Esophagus squamous epithelium (tissue), 5 donors: ENCODE measurements at regions not wholly inside any gene's neighbourhood (a gene's known extent, or its start where the extent isn't known, plus 50 kb on each side); places are given as distances from the start of the nearest gene placed in this dataset.
A peak's percentile ranks its signal among the peaks of the same experiment; 100 is the strongest.

Experiments
- DNase-seq: peaks from one replicate; lab custom pipeline; 2025; lab: John Stamatoyannopoulos, UW
- H3K27ac ChIP-seq, 4 donors: fragments of 200-600 bp; sonication (generic); one replicate each; pipeline ENCODE4 v1.5.1; 2016 to 2019; ENCODE audit warnings: mild to moderate bottlenecking in 1 of 4
- H3K27me3 ChIP-seq, 4 donors: fragments of 200-600 bp; sonication (generic); 1 replicate in 3 of 4; 2 replicates in 1 of 4; pipeline versions ENCODE4 v1.5.1 to v1.6.0; 2017 to 2021; ENCODE audit warnings: antibody characterized with exemption in 1 of 4
- H3K36me3 ChIP-seq, 3 donors: fragments of 200-600 bp; sonication (generic); one replicate each; pipeline ENCODE4 v1.5.1; 2016 to 2019
- H3K4me1 ChIP-seq, 3 donors: fragments of 200-600 bp; sonication (generic); one replicate each; pipeline ENCODE4 v1.5.1; 2017 to 2019
- H3K4me3 ChIP-seq, 4 donors: fragments of 200-600 bp; sonication (generic); 1 replicate in 3 of 4; 2 replicates in 1 of 4; pipeline ENCODE4 v1.5.1; 2016 to 2019; ENCODE audit warnings: mild to moderate bottlenecking in 2 of 4, moderate library complexity in 1 of 4
- H3K9me3 ChIP-seq, 3 donors: fragments of 200-600 bp; sonication (generic); one replicate each; pipeline ENCODE4 v1.5.1; 2016 to 2019
- CTCF ChIP-seq, 6 experiments: fragments of 450-650 bp in 4 of 6; fragments of 200-600 bp in 2 of 6; sonication (generic) in 2 of 6; IDR thresholded peaks; one replicate each; pipeline ENCODE4 v1.5.1; 2016 to 2019; ENCODE audit warnings: antibody characterized with exemption in 6 of 6, mild to moderate bottlenecking in 4 of 6, moderate library complexity in 4 of 6
- POLR2A ChIP-seq, 4 donors: fragments of 450-650 bp; IDR thresholded peaks; one replicate each; pipeline ENCODE4 v1.6.1; 2017; ENCODE audit warnings: antibody characterized with exemption in 4 of 4, mild to moderate bottlenecking in 4 of 4, moderate library complexity in 3 of 4
- WGBS, 2 donors: methylation state at CpG; one replicate each; pipeline ENCODE4 v1.1.5; 2018; 5-methylcytosine and 5-hydroxymethylcytosine counted together
- intact Hi-C: fragments of 100-400 bp; cut with DNase I; formaldehyde crosslinking; loops from one replicate; pipeline ENCODE4 v1.15.0; 2022
- donor health status: DM: yes; HTN: yes; CAD: no.

- no peak overlapping the region for H3K4me3 ChIP-seq
- no peak for TF ChIP-seq POLR2A (IDR thresholded peaks at IDR 0.05)
- TF ChIP-seq CTCF (IDR thresholded peaks at IDR 0.05) = no peak
- 90 to 100% methylated on average over 5 of the region's 5 CpGs for WGBS, 2 donors
- no peaks in the 10 kb centered on the region for H3K27me3 ChIP-seq
- H3K36me3 ChIP-seq = no peaks in the 10 kb centered on the region
- H3K9me3 ChIP-seq = peaks cover 0 to 11% (median 10%) of the 10 kb centered on the region in 3 donors
- peaks cover 0 to 23% (median 12%) of the 10 kb centered on the region in 3 donors for H3K4me1 ChIP-seq
- H3K27ac ChIP-seq = no peak overlapping the region
- intact Hi-C loops = no loop called here
- no peak for DNase-seq
Observed at GRCh38 chr2:62287282-62287681, 91.4 kb downstream of the B3GNT2 start.

DNA sequence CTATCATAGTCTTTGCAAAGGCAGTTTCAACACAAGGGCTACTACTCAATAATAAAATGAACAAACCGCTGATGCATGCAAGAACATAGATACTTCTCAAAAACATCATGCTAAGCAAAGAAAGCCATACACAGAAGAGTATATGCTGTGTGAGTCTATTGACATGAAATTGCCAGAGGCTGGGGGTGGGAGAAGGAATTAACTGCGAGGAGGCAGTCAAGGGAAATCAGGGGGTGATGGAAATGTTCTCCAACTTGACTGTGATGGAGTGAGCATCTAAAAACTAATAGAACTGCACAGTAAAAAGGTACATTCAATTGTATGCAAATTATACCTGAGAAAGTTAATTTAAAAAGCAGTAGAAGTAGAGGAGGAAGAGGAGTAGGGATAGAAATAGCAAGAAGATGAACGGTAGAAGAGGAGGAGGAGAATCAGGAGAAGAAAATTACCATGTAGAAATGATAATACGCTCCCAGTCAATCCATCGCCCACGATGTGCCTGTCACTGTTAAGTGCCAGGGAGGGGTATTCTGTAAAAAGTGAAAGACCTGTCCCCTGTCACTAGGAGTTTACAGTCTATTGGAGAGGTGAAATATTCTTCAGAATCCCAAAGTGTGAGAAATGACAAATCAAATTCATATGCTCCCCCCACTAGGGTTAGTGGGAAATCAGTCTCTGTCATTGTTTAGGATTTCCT, 90.3 kb downstream of the B3GNT2 start:
- no peaks in the 10 kb centered on the region for H3K27me3 ChIP-seq
- peaks cover 0 to 14% (median 9%) of the 10 kb centered on the region in 3 donors for H3K4me1 ChIP-seq
- no peak for DNase-seq
- no peaks in the 10 kb centered on the region for H3K36me3 ChIP-seq
- H3K9me3 ChIP-seq = peaks cover 0 to 11% (median 10%) of the 10 kb centered on the region in 3 donors
- no peak overlapping the region for H3K27ac ChIP-seq
- no peak for TF ChIP-seq CTCF (IDR thresholded peaks at IDR 0.05)
- TF ChIP-seq POLR2A (IDR thresholded peaks at IDR 0.05) = no peak
- WGBS, 2 donors = 91 to 93% methylated on average over 6 of the region's 6 CpGs
- H3K4me3 ChIP-seq = no peak overlapping the region
- intact Hi-C loops = no loop called here

DNA sequence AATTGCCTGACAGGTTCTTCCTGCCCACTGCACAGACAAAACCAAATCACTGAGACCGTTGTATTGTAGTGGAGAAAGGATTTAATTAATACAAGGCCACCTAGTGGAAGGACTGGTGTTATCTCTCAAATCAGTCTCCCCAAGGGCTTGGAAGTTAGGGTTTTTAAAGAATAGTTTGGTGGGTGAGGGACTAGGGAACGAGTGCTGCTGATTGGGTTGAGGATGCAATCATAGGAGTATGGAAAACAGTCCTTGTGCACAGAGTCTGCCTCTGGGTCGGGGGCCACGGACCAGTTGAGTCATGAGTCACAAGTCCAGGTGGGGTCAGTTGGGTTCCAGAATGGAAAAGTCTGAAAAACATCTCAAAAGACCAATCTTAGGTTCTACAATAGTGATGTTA, 89.1 kb downstream of the B3GNT2 start:
- peaks cover 0 to 14% (median 9%) of the 10 kb centered on the region in 3 donors for H3K4me1 ChIP-seq
- H3K4me3 ChIP-seq = no peak overlapping the region
- H3K9me3 ChIP-seq = peaks cover 0 to 11% (median 10%) of the 10 kb centered on the region in 3 donors
- no peak overlapping the region for H3K27ac ChIP-seq
- intact Hi-C loops = no loop called here
- no peaks in the 10 kb centered on the region for H3K27me3 ChIP-seq
- TF ChIP-seq POLR2A (IDR thresholded peaks at IDR 0.05) (no peak), CTCF (IDR thresholded peaks at IDR 0.05) (peak in 1 of 6 experiments; percentile 14)
- 55 to 78% methylated on average over 4 of the region's 4 CpGs for WGBS, 2 donors
- DNase-seq = no peak
- H3K36me3 ChIP-seq = no peaks in the 10 kb centered on the region

DNA sequence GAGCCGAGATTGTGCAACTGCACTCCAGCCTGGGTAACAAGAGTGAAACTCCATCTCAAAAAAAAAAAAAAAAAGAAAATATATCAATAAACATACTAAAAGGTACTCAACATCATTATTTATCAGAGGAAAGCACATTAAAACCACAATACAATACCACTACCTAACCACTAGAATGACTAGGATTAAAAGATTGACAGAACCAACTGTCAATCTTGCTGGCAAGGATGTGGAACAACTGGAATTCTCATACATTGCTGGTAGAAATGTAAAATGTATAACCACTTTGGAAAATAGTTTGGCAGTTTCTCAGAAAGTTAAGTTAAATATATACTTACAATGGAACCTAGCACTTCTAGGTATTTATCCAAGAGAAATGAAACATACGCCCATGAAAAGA, 88.6 kb downstream of the B3GNT2 start:
- Histone ChIP-seq H3K27ac (no peak overlapping the region), H3K9me3 (peaks cover 0 to 11% (median 10%) of the 10 kb centered on the region in 3 donors), H3K4me3 (no peak overlapping the region), H3K36me3 (no peaks in the 10 kb centered on the region), H3K27me3 (no peaks in the 10 kb centered on the region), H3K4me1 (peaks cover 0 to 14% (median 9%) of the 10 kb centered on the region in 3 donors)
- TF ChIP-seq POLR2A (IDR thresholded peaks at IDR 0.05) (no peak), CTCF (IDR thresholded peaks at IDR 0.05) (no peak)
- DNase-seq = no peak
- intact Hi-C loops = no loop called here
- WGBS, 2 donors = 88 to 94% methylated on average over 2 of the region's 2 CpGs

- Histone ChIP-seq H3K4me3 (no peak overlapping the region), H3K9me3 (peaks cover 0 to 16% (median 11%) of the 10 kb centered on the region in 3 donors), H3K4me1 (peaks cover 0 to 6% (median 6%) of the 10 kb centered on the region in 3 donors), H3K36me3 (no peaks in the 10 kb centered on the region), H3K27me3 (no peaks in the 10 kb centered on the region), H3K27ac (no peak overlapping the region)
- intact Hi-C loops = no loop called here
- WGBS, 2 donors = 73 to 79% methylated on average over 1 of the region's 1 CpG
- no peak for DNase-seq
- no peak for TF ChIP-seq CTCF (IDR thresholded peaks at IDR 0.05)
Observed at GRCh38 chr2:62283147-62283546, 87.2 kb downstream of the B3GNT2 start.
